ENCODE measurements at regions not wholly inside any gene's neighbourhood (a gene's known extent, or its start where the extent isn't known, plus 50 kb on each side); places are given as distances from the start of the nearest gene placed in this dataset.

DNA sequence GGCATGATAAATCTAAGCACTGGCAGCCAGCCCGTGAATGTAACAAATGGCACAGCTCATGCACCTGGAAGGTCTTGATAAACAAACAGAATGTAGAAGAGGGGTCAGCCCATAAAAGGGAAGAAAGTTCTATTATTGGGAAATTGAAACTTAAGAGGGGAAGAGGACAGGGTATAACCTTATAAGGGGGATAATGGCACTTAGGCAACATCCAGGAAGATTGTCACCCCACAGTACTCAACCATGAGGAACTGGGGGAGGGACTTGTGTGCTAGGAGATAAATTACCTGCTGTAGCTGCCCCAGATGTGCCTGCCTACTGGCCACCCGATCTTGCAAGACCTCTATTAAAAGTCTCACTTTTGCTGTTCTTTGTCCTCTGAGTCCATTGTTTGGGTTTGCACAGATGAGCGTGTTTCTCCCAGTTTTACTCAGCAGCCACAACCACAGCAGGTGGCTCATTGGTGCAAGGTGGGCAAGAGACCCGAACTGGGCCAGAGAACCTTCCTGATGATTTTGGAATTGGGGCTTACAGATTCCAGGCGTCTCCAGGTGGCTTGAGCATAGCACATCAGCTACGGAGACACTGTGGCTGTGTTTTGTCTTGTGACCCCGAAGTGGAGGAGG lies 79.0 kb upstream of the TAF1B start:
- WGBS, 3 donors = 87 to 90% (median 90%) methylated on average over 7 of the region's 7 CpGs
- H3K4me3 ChIP-seq = no peak overlapping the region
- intact Hi-C loops (cut with DNase I) = loop anchor here in 1 of 2 donors (10.0 kb wide), 1 partner anchor 199 kb away; no protein-coding TSS in a partner anchor
- no peaks in the 10 kb centered on the region for H3K9me3 ChIP-seq
- no peaks in the 10 kb centered on the region for H3K36me3 ChIP-seq (ENCODE audit: insufficient read depth in 1 of 2, low read depth in 1 of 2)
- TF ChIP-seq, protein P1, sequence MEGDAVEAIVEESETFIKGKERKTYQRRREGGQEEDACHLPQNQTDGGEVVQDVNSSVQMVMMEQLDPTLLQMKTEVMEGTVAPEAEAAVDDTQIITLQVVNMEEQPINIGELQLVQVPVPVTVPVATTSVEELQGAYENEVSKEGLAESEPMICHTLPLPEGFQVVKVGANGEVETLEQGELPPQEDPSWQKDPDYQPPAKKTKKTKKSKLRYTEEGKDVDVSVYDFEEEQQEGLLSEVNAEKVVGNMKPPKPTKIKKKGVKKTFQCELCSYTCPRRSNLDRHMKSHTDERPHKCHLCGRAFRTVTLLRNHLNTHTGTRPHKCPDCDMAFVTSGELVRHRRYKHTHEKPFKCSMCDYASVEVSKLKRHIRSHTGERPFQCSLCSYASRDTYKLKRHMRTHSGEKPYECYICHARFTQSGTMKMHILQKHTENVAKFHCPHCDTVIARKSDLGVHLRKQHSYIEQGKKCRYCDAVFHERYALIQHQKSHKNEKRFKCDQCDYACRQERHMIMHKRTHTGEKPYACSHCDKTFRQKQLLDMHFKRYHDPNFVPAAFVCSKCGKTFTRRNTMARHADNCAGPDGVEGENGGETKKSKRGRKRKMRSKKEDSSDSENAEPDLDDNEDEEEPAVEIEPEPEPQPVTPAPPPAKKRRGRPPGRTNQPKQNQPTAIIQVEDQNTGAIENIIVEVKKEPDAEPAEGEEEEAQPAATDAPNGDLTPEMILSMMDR (IDR thresholded peaks at IDR 0.05) = no peak
- H3K27me3 ChIP-seq (ENCODE audit: insufficient read depth in 3 of 3, low read length in 2 of 3) = no peaks in the 10 kb centered on the region
- H3K27ac ChIP-seq = peak overlapping the region; percentile 65
- no peak for ATAC-seq
- H3K4me1 ChIP-seq = peaks cover 37% of the 10 kb centered on the region
- DNase-seq = no peak

DNA sequence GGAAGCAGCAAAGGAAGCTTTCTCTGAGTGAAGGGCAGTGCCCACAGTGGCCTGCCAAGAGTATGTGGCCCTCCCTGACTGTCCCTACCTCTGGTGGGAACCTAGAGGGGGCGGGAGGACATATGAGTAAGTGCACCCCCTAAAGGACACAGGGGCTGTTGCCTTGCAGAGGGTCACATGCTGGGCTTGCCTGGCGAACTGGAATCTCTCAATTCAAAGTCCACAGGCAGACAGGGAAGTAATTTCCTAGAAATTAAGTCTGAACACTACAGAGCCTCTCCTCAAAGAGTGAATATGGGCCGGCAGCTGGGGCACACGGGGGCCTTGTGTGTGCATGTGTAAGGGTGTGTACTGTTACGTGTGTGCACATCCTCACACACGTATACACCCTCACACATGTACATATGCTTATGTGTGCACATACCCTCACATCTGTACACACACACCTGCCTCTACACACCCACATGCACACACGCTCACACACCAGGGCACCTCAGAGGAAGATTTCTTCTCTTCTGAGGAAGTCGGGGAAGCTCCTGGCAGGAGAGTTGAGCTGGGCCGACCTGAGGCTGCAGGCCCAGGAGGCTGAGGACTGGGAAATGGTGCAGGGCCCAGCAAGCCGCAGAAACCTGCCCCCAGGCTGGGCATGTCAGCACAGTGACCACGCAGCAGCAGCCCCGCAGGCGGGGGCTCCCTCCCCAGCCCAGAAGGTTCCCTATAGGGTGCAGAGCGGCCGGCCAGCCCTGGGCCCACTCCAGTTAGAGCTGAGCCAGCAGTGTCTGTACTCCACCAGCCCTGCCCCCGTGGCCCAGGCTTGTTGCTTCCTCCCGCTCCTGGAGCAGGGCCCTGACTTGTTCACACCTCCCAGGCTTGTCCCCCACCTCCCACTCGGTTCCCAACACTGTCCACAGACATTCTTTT lies 77.4 kb upstream of the TAF1B start:
- Histone ChIP-seq H3K9me3 (no peaks in the 10 kb centered on the region), H3K27me3 (ENCODE audit: insufficient read depth in 3 of 3, low read length in 2 of 3) (no peaks in the 10 kb centered on the region), H3K4me1 (peaks cover 31% of the 10 kb centered on the region), H3K36me3 (ENCODE audit: insufficient read depth in 1 of 2, low read depth in 1 of 2) (no peaks in the 10 kb centered on the region), H3K4me3 (no peak overlapping the region), H3K27ac (no peak overlapping the region)
- no peak for DNase-seq
- intact Hi-C loops (cut with DNase I) = loop anchor here in 1 of 2 donors (10.0 kb wide), 1 partner anchor 201 kb away; no protein-coding TSS in a partner anchor
- 68 to 78% (median 77%) methylated on average over 18 of the region's 18 CpGs for WGBS, 3 donors
- TF ChIP-seq, protein P1 (IDR thresholded peaks at IDR 0.05) = no peak
- ATAC-seq = no peak

DNA sequence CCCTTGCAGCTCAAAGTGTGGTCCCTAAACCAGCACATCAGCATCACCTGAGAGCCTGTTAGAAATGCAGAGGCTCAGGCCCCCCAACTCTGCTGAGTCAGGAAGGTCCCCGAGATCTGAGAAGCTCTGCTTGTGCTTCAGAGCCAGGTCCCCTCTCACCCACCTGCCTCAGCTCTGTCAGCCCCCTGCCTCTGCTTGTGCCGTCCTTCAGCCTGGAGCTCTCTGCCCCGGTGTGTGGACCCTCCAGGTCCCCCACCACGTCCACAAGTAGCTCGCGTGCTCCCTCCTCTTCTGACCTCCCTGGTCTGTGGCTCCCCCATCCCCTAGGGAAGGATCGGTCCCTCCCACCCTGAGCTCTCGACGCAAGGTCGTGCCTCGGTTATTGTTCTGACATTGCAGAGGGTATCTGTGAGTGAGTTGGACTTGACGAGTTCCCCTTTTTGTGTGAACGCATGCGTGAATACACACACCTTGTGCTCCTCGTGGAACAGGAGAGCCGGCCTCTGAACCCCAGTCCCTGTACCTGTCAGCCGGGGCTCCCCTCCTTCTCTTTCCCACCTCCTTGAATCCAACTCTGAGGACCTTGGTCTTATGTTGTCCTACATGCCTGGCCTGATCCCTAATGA lies 75.5 kb upstream of the TAF1B start:
- H3K4me3 ChIP-seq = no peak overlapping the region
- TF ChIP-seq, protein P1 (IDR thresholded peaks at IDR 0.05) = no peak
- 93 to 94% (median 93%) methylated on average over 17 of the region's 17 CpGs for WGBS, 3 donors
- intact Hi-C loops (cut with DNase I) = loop anchor here in 1 of 2 donors (10.0 kb wide), 1 partner anchor 203 kb away; no protein-coding TSS in a partner anchor
- H3K36me3 ChIP-seq (ENCODE audit: insufficient read depth in 1 of 2, low read depth in 1 of 2) = no peaks in the 10 kb centered on the region
- no peak for DNase-seq
- no peak for ATAC-seq
- H3K9me3 ChIP-seq = no peaks in the 10 kb centered on the region
- peaks cover 30% of the 10 kb centered on the region for H3K4me1 ChIP-seq
- no peaks in the 10 kb centered on the region for H3K27me3 ChIP-seq (ENCODE audit: insufficient read depth in 3 of 3, low read length in 2 of 3)
- H3K27ac ChIP-seq = no peak overlapping the region

DNA sequence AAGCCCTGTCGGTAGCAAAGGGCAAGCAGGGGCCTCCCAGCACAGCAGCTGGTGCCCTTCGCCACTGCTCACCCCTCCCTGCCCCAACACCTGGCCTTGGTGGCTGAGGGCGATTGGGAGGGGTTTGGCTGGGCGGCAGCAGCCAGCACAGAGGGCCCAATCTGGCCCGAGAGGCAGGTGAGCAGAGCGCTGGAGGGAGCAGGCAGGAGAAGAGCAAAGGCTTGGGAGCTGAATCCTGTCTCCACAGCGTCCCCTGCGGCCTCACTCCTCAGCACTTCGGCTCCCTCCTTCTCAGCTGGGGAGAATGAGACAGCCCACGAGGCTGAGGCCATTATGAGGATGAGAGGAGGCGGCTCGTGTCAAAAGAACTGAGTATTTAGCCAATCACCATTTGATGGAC lies 74.9 kb upstream of the TAF1B start:
- Histone ChIP-seq H3K4me3 (no peak overlapping the region), H3K27ac (no peak overlapping the region), H3K36me3 (ENCODE audit: insufficient read depth in 1 of 2, low read depth in 1 of 2) (no peaks in the 10 kb centered on the region), H3K4me1 (peaks cover 24% of the 10 kb centered on the region), H3K27me3 (ENCODE audit: insufficient read depth in 3 of 3, low read length in 2 of 3) (no peaks in the 10 kb centered on the region), H3K9me3 (no peaks in the 10 kb centered on the region)
- TF ChIP-seq, protein P1 (IDR thresholded peaks at IDR 0.05) = peak; percentile 40
- WGBS, 3 donors = 37 to 48% (median 39%) methylated on average over 12 of the region's 12 CpGs
- ATAC-seq = peak; percentile 43 to 76 (median 62)
- no peak for DNase-seq
- intact Hi-C loops (cut with DNase I) = loop anchor here in 1 of 2 donors (10.0 kb wide), 1 partner anchor 204 kb away; no protein-coding TSS in a partner anchor
